GM23248 (cell line): ENCODE measurements at regions not wholly inside any gene's neighbourhood (a gene's known extent, or its start where the extent isn't known, plus 50 kb on each side); places are given as distances from the start of the nearest gene placed in this dataset.

Experiments used
- EZH2 ChIP-seq: fragments of 200-600 bp; sonication (generic); IDR thresholded peaks from 2 replicates; pipeline ENCODE4 v1.6.1; 2018; ENCODE audit warnings: antibody characterized with exemption, mild to moderate bottlenecking; ENCODE audit not compliant: insufficient read depth, poor library complexity, severe bottlenecking
- EZH2phosphoT487 ChIP-seq: fragments of 200-600 bp; sonication (generic); IDR thresholded peaks from 2 replicates; pipeline ENCODE4 v1.6.1; 2018; ENCODE audit warnings: antibody characterized with exemption, moderate library complexity, mild to moderate bottlenecking, low read depth; ENCODE audit not compliant: insufficient read depth

GRCh38 chr7:10022957-10023356 lies 950.7 kb upstream of the PHF14 start:
- TF ChIP-seq EZH2 = no peak
- no peak for TF ChIP-seq EZH2phosphoT487
